Retina (tissue), 1 donor: ENCODE measurements at regions not wholly inside any gene's neighbourhood (a gene's known extent, or its start where the extent isn't known, plus 50 kb on each side); places are given as distances from the start of the nearest gene placed in this dataset.
"Not testable (repeated sequence)": the region's sequence is repeated elsewhere in the genome, so short reads cannot be mapped to it uniquely, and the experiment has no call there.

ENCODE experiments used
- DNase-seq: peaks from one replicate; pipeline ENCODE4 v3.0.0-alpha.2; 2016

- no peak for DNase-seq
Measured at GRCh38 chr5:57002959-57003485, 51.1 kb upstream of the MIER3 start.

GRCh38 chr5:57003566-57003965 is 51.6 kb upstream of the MIER3 start:
- DNase-seq: not testable (repeated sequence)

DNA sequence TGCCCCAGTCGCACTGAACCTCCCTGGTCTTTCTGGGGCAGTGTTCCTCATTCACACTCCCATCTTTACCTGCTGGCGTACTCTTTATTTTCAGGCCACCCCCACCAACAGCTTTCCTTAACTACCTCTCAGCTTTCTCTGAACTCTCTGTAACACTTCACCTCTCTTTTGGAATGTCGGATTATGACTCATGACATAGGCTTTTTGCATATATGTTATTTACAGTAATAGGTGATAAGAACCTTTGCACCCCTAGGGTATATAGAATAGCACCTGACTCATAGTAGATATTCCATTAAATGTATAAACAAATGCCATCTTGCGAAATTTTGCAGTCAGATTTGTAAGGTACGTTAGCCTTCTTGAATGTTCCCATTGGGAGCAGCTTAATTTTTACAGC is 52.9 kb upstream of the MIER3 start:
- DNase-seq: no peak

DNA sequence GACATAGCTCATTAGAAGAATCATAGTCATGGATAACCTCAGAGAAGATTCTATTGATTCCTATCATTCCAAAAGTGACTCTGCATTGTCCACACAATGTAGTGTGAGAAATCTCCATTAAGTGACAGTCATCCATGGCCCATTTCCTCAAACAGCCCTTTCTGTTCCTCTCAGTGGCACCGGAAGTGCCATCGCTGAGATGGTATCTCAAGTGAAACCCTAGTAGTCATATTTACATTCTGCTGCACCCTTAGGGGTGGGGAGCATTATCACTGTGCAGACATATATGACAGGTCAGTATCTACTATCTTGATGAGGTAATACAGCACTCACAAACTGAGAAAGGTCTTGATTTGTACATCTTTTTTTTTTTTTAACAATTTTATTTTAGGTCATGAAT is 55.4 kb upstream of the MIER3 start:
- DNase-seq: no peak

- DNase-seq: no peak
Measured at GRCh38 chr5:57009811-57010210, 57.9 kb upstream of the MIER3 start.

GRCh38 chr5:57010786-57011185 is 58.9 kb upstream of the MIER3 start:
- DNase-seq: no peak

GRCh38 chr5:57012511-57012910 is 60.6 kb upstream of the MIER3 start:
- no peak for DNase-seq

- no peak for DNase-seq
Measured at GRCh38 chr5:57025961-57026360, 74.0 kb upstream of the MIER3 start.

DNA sequence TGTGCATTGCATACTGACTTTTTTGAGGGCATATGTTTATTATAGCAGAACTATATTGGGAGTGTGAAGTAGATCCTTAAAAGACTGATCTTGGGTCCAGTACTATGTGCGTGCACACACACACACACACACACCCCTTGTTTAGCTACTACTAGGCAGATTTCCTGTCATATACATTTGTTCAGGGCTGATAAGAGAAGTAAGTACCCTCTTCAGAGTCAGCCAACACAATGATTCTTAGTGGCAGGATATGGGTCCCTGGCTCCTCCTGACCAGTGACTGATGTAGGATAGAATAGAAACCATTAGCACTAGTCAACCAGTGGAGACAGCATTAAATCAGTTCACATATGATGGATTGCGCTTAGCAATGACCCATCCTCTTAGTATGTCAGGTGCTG is 76.2 kb upstream of the MIER3 start:
- DNase-seq: no peak

GRCh38 chr5:57032151-57032551 is 80.2 kb upstream of the MIER3 start:
- no peak for DNase-seq

DNA sequence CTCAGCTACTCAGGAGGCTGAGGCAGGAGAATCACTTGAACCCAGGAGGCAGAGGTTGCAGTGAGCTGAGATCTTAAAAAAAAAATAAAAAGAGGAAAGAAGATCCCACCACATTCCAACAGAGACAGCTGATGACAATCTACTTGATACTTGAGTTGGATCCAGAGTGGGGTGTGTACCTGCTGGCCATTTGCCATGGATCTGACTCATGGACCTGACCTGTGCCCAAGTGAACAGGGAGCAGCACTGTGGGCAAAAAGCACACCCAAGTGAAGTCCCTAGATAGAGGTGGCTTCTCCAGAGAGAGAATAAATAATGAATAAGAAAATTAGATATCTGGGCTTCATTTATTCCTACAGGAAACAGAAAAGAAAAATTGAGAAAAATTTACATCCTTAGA is 81.2 kb upstream of the MIER3 start:
- DNase-seq: no peak

GRCh38 chr5:57033503-57033902 is 81.6 kb upstream of the MIER3 start:
- no peak for DNase-seq

DNA sequence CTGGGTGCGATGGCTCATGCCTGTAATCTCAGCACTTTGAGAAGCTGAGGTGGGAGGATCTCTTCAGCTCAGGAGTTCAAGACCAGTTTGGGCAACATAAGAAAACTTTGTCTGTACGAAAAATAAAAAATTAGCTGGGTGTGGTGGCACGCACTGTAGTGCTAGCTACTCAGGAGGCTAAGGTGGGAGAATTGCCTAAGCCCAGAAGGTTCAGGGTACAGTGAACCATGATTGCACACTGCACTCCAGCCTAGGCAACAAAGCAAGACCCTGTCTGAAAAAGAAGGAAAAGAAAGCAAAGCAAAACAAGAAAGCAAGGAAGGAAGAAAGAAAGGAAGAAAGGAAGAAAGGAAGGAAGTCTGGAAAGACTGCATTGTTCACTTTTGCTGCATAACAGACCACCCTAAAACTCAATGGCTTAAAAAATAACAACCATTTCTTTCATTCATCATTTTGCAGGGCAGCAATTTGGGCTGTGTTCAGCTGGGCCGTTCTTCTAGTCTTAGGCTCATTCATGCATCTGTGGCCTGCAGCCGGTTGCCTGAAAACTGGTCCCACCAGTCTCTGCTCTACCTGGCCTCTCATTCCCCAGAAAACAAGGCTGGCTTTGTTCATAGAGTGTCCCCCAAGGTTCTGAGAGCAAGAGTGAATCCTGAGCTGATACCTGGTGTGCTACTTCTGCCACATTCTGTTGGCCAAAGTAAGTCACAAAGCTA is 82.4 kb upstream of the MIER3 start:
- DNase-seq: no peak

DNA sequence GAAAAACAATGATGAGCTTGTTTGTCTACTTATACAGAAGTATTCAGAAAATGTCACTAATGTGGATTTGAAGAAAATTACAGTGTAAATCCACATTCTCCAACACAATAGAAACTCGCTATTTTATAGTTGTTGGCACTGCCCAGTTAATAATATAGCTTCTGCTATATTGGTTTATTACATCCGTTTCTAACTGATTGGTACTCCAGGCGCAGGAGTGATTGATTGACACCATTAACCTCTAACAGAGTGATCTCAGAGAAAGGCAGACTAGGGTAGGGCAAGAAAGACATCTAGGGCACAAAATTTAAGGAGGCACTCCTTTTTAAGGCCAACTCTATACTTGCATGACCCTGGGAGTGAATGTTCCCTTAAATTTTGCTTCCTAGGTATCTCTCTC is 84.0 kb upstream of the MIER3 start:
- DNase-seq: no peak

DNA sequence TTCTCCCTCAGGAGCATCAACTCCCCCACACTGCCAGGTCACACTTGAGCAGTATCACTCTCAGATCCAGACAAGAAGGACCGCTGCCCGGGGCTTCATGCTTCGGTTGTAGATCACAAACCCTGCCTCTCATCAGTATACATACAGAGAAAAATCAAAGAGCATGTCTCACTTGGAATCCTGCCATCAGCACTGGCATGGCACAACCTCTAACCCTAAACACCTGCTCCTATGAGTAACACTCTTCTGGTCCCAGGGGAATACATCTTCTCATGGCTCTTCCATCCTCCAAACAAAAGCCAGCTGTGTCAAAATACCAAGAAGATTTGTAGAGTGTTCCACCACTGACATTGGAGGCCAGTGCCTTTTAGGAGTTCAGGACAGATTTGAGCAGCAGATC is 84.8 kb upstream of the MIER3 start:
- no peak for DNase-seq

- no peak for DNase-seq
Measured at GRCh38 chr5:57037355-57037754, 85.4 kb upstream of the MIER3 start.

GRCh38 chr5:57041570-57041969 is 89.6 kb upstream of the MIER3 start:
- no peak for DNase-seq

DNA sequence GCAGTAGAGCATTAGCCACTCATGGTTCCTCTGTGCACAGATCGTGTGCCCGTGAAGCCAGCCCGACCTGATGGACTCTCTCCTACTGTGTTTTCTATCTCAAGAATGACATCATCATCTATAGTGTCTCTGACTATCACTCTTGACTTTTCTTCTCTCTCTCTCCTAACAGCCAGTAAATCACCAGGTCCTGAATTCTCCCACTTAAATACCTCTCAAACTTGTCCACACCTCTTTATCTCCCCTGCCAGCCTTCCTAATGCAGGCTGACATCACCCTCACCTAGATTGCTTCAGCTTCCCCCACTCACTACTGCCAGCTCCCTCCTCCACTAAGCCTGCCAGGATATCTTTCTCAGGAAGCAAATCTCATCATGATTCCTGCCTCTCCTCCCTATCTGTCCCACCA is 90.6 kb upstream of the MIER3 start:
- DNase-seq: no peak

DNA sequence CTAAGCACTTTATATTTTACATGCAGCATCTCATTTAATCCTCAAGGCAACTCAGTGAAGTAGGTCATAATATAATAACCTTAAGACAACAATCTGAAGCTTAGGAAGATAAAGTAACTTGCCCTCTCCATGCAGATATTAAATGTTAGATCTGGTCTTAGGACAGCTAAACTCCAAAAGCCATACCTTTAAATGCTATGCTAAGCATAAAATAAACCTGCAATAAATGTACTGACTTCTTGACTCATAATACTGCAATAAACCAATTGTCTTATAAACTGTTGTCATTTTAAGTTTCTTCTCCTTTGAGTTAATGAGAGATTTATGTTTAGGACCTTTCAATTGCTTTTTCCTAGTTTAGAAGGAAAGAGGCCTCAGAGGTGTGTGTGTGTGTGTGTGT is 102.2 kb upstream of the MIER3 start:
- no peak for DNase-seq

- no peak for DNase-seq
Measured at GRCh38 chr5:57054671-57055070, 102.7 kb upstream of the MIER3 start.

- no peak for DNase-seq
Measured at GRCh38 chr5:57055731-57056130, 103.8 kb upstream of the MIER3 start.

DNA sequence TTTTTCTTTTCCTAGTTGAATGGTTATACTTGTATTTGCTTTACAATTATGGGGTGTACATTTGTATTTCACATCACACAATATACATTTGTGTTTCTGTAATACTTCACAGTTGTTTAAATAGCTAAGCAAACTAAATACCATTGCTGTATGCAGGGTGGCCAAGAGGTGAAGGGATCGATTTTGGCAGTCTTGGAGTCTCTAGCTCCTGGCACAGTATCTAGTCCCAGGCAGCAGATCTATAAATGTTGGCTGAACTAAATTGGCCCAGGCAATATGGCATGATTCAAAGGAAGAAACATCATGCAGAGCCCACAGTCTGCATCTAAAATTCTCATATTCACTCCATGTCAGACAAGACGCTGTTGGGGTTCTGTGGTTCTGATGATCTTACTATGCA is 110.1 kb upstream of the GPBP1 start:
- no peak for DNase-seq

DNA sequence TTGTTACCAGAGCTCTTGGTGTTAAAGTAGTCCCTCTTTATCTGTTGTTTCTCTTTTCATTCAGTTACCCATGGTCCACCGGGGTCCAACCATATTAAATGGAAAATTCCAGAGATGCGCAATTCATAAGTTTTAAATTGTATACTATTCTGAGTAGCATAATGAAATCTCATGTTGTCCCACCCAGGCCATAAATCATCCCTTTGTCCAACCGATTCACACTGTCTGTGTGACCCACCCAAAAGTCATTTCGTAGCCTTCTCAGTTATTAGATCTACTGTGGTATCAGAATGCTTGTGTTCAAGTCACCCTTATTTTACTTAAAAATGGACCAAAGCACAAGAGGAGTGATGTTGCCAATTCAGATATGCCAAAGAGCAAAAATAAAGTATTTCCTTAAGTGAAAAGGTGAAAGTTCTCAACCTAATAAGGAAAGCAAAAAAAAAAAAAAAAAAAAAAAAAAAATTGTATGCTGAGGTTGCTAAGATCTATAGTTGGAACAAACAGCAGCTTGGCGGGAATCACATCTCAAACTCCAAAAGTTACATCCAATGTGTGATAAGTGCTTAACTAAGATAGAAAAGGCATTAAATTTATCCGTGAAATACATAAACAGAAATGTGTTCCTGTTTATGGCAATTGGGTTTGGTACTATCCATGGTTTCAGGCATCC is 106.8 kb upstream of the GPBP1 start:
- no peak for DNase-seq

DNA sequence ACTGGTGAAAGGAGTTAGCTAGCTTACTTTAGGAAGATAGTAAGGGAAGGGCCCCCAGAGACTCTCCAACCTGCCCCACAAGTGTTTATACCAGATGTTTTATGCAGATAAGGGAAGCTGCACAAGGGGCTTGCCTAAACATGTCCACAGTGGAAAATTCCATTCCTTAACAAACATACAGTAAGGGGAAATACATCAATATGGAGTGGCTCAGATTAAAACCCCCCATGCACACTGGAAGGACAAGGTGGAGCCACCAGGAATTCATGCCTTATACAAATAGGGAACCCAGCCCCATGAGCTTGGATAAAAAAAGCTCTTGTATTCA is 106.3 kb upstream of the GPBP1 start:
- DNase-seq: no peak
